ENCODE measurements at regions not wholly inside any gene's neighbourhood (a gene's known extent, or its start where the extent isn't known, plus 50 kb on each side); places are given as distances from the start of the nearest gene placed in this dataset.

DNA sequence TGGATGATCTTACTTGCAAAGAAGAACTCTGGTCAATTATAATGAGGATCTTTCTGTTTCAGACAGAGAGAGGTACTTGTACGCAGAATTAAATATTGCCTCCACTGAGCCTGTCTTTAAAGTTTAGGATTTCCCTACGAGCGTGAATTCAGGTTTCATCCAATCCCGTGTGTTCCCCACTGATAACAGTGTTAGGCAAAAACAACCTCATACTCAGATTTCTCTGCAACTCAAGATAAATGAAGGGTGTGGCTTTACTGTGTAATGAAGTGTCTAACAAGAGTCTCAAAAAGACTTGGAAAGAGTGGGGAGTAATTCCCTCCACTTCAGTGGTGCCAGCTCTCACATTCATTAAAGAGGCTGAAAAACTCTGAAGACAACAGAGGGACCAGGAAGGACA, 53.2 kb upstream of the ACO1 start:
- no peak for DNase-seq

- DNase-seq = no peak
Measured at GRCh38 chr9:32334112-32334511, 50.3 kb upstream of the ACO1 start.
